GM18868 (cell line): ENCODE measurements at regions not wholly inside any gene's neighbourhood (a gene's known extent, or its start where the extent isn't known, plus 50 kb on each side); places are given as distances from the start of the nearest gene placed in this dataset.
A peak's percentile ranks its signal among the peaks of the same experiment; 100 is the strongest.

Experiments
- ATAC-seq: cut with Tn5 transposase; IDR thresholded peaks from one replicate; pipeline ENCODE4 v1.9.1; 2021; ENCODE audit warnings: mild to moderate bottlenecking, moderate library complexity; ENCODE audit not compliant: unreplicated experiment

- peak; percentile 95 for ATAC-seq
Measured at GRCh38 chr6:145028144-145028818, 707.0 kb downstream of the EPM2A start.

DNA sequence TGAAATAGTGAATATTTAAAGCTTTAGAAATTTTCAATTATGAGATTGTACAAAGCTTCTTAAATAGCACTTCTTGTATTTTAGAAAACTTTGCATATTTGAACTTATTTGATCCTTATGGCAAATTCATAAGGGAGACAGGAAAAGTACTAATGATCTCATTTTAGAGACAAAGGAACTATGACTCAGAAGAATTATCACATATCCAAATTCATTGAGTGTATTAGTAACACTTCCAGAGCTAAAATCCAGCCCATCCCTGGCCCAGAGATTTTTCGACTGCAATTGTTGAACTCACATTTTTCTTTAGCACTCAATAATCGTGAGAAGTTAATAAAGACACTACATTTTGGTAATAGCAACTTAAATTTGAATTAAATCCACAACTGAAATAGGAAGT, 704.3 kb downstream of the EPM2A start:
- ATAC-seq, result no peak

DNA sequence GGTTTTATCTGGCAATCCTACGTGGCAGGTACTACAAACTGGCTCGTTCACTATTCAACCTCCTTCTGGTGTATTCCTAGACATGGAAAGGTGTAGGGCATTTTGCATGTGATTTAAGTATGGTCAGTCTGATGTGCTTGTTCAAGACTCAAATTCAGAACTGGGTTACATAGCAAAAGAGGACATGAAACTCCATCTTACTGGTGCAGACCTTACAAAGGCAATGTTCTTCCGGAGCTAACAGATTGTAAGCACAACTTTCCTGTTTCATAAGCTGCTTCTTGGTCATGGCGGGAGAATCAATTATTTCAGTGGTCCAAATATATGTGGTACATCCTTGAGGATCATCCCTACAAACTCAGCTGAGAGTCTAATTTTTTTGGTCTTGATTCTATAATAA, 703.4 kb downstream of the EPM2A start:
- no peak for ATAC-seq

DNA sequence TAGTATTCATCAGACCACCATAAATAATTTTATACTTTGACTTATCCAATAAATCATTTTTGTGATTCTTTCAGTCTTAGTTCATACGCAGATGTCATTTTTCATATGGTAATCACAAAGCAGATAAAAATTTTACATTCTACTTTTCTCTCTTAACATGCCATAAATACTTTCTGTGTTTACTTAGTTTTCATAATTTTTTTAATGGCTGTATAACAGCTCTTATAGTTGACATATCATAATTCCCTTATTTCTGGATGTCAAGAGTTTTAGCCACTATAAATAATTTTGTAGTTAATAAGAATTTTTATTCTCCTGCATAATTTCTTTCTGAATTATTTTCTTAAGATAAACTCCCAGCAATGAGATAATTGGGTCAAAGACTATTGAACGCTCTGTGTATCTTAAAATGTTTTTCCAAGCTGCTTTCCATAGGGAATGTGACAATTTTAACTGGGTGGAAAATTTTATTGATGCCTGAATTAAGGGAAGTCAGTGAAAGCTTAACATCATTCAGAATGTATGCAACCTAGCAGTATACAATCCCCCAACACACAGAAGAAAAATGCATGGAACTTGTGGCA, 702.7 kb downstream of the EPM2A start:
- no peak for ATAC-seq

DNA sequence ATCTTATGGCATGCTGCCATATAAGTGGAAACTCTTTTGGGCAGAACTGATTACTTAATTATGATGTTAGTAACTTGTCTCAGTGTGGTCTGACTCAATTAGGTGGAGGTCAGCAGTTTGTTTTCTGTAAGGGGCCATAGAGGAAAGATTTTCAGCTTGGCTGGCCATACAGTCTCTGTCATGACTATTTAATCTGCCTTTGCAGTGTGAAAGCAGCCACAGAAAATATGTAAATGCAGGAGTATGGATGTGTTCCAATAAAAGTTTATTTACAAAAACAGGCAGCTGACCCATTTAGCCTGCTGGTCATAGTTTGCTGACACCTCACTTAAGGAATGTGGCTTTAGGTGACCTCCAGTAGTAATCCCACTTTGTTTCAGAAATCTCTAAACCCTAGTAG, 700.7 kb downstream of the EPM2A start:
- ATAC-seq, result no peak

GRCh38 chr6:145036236-145036635, 699.1 kb downstream of the EPM2A start:
- no peak for ATAC-seq

DNA sequence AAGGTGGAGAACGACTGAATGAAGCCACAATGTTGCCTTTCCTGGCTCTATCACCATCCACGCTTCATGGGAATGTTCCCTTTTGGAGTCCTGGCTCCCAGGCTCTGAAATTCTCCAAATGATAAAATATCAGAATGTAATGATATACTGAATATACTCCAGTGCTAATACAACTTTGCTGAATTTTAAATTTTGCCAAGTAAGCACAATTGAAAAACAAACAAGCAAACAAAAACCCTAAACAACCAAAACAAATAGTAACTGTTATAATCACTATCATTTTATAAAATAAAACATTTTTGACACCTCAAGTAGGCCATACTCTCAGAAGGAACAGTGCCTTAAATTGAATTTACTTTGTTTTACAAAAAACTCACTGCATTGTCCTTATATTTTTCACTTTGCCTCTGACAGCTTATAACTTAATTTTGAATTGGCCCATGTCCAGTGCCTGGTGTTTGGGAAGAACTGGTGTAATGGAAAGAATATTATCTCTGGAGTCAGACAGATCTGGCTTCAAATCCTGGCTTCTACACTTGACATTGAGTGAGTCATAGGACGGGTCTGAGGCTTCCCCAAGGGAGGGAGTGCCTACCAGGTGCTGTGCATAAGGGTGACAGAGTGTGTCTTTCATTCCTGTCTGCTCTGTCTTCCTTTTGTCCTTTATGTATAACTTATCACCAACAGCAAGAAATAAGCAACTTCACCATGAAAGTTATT, 698.3 kb downstream of the EPM2A start:
- ATAC-seq, result no peak

- ATAC-seq, result no peak
Measured at GRCh38 chr6:145042559-145042958, 692.8 kb downstream of the EPM2A start.

GRCh38 chr6:145043926-145044500, 691.3 kb downstream of the EPM2A start:
- ATAC-seq, result no peak

DNA sequence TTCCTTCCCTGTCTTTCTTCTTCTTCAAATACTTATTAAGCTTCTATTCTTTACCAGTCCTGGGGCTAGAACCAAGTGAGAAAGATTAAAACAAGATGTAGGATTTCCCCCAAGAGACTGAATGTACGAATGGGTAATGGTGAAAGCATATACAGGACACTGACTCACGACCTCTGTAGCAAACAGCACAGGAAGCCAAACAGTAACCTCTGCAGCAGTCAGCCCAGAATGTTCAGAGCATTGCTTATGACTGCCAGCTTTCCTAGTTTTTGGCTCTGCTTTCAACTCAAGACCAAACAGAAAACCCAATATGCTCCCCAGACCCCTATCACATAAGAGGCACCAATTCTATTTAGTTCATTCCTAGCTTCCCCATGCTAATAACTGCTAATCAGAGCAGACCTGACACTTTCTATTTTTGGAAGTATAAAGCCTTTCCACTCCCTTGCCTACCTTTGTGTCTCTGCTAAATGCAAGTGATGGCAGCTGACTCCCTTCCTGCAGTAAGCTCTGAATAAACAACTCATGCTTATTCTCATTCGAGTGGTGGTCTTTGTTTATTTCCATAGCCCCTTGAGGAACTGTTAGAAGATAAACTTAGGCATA, 690.6 kb downstream of the EPM2A start:
- no peak for ATAC-seq

GRCh38 chr6:145045582-145045981, 689.7 kb downstream of the EPM2A start:
- ATAC-seq, result no peak

GRCh38 chr6:145047891-145048290, 687.4 kb downstream of the EPM2A start:
- no peak for ATAC-seq

- no peak for ATAC-seq
Measured at GRCh38 chr6:145051661-145052060, 683.7 kb downstream of the EPM2A start.

GRCh38 chr6:145055567-145055966, 679.8 kb downstream of the EPM2A start:
- ATAC-seq, result no peak

GRCh38 chr6:145060714-145061113, 674.6 kb downstream of the EPM2A start:
- no peak for ATAC-seq

DNA sequence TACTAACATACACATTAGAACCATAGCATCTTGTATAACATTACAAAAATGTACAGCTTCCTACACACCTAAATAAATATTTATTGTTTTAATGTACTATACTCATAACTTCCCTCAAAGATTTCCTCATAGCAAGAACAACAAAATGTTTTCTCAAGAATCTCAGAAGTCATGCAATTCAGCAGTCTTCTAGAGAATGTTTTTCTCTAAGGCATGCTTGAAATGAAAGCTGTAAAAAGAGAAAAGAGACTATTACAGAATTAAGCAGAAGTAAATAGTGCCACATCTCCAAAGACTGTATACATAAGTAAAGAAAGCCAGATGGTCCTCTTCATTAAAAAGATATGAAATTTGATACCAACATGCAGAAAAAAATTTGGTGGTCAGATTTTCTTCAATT, 672.2 kb downstream of the EPM2A start:
- ATAC-seq, result no peak

- no peak for ATAC-seq
Measured at GRCh38 chr6:145067430-145067829, 667.9 kb downstream of the EPM2A start.

- no peak for ATAC-seq
Measured at GRCh38 chr6:145068577-145068976, 666.7 kb downstream of the EPM2A start.

DNA sequence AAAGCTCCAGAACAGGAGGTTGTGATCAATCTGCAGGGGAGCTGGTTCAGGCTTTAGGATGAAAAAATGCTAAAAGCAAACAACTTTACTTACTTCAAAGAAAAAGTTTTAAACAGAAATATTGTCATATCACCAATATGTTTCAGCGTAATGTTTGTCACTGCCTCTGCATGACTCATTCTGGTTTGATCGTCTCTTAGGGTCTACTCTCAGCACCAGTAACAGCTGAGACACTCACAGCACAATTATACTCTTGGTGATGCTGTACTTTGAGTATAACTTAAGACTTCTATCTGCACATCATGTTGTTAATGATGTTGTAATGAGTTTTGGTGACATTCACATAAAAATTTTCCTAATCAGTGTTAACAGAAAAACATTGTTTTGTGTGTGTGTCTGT, 665.4 kb downstream of the EPM2A start:
- no peak for ATAC-seq

- ATAC-seq, result no peak
Measured at GRCh38 chr6:145070791-145071190, 664.5 kb downstream of the EPM2A start.

DNA sequence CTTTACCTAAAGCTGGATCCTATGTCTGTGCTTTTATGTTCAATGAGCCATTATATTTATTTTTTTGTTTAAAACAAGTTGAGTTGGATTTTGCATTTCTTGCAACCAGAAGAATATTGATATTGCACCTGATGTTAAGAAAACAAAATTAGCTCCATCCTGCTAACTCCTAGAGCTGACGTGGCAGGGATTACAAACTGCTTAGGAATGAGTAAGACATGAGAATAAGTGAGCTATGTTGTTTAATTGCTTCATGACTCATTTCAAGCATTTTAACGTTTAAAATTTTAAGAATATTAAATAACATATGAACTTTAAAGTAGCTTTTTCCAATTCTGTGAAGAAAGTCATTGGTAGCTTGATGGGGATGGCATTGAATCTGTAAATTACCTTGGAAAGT, 663.5 kb downstream of the EPM2A start:
- ATAC-seq, result no peak

- ATAC-seq, result no peak
Measured at GRCh38 chr6:145073811-145074210, 661.5 kb downstream of the EPM2A start.
